Inflammatory macrophage (primary cell): ENCODE measurements at regions not wholly inside any gene's neighbourhood (a gene's known extent, or its start where the extent isn't known, plus 50 kb on each side); places are given as distances from the start of the nearest gene placed in this dataset.
A peak's percentile ranks its signal among the peaks of the same experiment; 100 is the strongest.

Source experiments
- DNase-seq, 2 donors: peaks; one replicate each; pipeline ENCODE4 v3.0.0-alpha.2; 2020 to 2022

DNA sequence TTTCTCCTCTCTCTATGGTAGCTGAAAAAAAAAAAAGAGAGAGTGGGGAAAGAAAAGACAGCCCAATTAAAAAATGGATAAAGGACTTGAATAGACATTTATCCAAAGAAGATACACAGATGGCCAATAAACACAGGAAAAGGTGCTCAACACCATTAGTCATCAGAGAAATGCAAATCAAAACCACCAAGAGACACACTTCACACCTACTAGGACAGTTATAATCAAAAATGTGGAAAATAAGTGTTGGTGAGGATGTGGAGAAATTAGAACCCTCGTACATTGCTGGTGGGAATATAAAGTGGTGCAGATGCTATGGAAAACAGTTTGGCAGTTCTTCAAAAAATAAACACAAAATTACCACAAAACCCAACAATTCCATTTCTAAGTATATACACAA, 172.4 kb upstream of the GRIN2B start:
- DNase-seq = no peak

DNA sequence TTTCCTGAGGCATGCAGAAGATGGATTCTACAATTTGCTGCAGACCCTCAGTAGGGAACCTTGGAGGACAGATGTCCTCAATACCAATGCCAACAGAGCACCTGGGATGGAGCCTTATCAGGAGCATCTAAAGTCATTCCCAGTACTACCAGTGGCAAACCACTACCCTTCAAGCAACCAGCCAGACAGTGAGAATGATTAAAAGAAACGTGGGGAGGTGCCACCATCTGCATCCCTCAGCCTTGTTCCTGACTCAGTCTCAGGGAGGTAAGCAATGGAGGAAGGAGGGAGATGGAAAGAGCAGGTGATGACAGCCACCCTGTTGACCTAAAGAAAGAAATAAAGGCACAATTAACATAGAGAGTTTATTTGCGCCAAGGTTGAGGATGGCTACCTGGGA, 175.2 kb upstream of the GRIN2B start:
- DNase-seq = no peak

DNA sequence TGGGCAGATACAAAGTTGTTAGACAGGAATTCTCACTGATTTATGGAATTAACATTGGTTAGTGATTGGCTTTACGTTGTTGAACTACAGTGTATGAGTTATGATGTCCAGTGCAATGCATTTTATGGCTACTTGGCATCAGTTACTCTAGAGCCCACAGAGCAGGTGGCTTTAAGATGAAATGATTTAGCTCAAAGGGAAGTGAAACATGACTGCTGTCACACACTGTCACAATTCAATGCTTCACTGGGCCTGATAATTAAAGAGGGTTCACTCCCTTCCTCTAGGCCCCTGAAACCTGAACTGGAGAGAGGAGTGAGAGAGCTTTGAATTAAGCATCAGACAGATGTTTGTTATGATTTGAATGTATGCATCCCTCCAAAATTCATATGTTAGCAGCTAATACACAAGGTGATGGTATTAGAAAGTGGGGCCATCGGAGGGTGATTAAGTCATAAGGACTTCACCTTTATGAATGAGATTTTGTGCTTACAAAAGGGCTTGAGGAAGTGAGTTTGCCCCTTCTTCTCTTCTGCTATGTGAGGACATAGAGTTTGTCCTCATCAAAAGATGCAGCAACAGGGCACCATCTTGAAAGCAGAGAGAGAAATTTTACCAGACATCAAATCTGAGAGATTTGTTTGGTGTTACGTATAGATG, 175.8 kb upstream of the GRIN2B start:
- DNase-seq = no peak

DNA sequence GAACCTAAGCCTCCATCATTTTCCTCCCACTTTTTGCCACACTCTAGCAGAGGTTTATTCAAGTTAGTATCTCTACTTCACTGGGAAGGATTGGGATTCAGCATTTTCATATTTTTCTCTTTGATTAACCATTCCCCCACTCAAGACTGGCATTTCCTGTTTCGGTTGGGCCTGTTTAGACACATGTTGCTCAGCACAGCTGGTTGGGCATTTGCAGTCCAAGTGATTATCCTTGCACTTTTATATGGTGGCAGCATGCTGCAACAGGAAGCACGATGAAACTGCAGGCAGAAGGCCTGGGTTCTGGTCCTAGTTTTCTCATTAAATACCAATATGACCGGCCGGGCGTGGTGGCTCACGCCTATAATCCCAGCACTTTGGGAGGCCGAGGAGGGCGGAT, 182.9 kb upstream of the GRIN2B start:
- no peak for DNase-seq

DNA sequence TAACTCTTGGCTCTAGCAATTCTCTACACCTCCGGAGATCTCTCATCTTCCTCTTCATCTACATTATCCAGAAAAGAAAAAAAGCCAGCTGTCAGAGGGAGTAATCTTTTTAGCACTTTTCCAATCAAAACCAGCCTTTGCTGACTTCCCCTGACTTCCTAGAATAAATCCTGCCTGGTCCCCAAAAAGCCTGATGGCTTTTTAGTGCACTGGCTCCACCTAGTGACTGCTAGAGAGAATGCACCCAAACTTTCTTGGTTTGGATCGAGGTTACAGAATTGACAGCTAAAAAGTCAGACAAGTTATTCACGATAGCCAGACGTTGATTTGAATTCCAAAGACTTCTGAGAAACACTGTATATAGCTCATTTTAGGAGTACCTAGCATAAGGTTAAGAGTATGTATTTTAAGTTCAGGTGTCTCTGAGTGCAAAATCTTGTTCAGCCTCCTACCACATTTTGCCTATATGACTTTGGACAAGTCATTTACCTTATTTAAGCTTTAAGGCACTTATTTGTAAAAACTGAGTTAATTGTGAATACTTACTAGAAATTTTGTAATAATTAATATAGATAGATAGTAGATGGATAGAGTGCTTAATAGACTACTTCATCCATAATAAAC, 185.7 kb upstream of the GRIN2B start:
- peak; percentile 57 to 70 for DNase-seq

DNA sequence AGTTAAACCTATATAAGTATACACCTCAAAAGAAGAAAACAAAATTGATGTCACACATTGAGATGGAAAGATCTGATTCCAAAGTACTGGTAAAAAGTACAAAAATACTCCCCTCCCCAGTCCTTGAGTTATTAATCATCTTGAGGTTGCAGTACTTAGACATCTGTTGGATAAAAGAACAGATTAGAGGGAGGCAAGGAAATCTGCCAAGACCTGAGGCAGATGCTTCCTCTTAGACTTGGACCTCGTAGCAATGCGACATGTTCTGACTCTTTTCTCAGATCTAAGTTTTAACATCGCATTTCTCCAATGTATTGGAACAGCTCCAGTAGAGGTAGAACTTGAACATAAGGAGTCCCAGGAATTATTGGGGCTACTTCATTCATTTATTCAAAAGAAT, 187.9 kb upstream of the GRIN2B start:
- no peak for DNase-seq

DNA sequence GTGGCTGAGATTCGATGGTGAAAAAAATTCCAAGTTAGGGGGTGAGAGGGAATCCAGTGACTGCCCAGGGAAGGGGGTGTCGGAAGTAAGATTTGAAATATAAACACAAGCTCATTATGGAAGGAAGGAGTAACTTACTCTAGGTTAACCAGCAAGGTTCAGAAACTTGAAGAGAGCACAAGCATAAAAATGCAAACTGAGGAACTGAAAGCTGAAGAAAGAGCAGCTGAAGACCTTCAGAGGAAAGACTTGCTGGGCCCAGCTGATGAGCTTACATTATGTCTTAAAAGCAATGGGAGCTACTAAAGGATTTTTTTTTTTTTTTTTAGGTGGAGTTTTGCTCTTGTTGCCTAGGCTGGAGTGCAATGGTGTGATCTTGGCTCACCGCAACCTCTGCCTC, 189.7 kb upstream of the GRIN2B start:
- DNase-seq = no peak

DNA sequence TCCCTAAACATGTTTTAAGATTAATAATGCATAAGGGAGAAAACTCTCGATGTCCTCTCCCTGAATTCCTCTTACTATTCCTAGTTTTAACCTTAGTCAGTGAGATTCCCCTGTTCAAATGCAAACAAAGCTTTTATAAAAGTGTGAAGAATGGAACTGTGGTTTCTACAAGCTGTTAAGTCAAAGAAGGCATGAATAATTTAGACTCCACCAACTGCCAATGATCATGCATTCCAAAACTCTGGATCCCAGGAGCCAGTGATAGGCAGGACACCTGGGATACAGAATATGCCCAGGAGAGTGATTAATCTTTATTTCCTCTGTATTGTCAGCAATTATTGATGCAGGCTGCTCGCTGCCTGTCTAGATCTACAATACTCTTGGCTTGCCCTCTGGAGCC, 190.3 kb upstream of the ATF7IP start:
- no peak for DNase-seq

DNA sequence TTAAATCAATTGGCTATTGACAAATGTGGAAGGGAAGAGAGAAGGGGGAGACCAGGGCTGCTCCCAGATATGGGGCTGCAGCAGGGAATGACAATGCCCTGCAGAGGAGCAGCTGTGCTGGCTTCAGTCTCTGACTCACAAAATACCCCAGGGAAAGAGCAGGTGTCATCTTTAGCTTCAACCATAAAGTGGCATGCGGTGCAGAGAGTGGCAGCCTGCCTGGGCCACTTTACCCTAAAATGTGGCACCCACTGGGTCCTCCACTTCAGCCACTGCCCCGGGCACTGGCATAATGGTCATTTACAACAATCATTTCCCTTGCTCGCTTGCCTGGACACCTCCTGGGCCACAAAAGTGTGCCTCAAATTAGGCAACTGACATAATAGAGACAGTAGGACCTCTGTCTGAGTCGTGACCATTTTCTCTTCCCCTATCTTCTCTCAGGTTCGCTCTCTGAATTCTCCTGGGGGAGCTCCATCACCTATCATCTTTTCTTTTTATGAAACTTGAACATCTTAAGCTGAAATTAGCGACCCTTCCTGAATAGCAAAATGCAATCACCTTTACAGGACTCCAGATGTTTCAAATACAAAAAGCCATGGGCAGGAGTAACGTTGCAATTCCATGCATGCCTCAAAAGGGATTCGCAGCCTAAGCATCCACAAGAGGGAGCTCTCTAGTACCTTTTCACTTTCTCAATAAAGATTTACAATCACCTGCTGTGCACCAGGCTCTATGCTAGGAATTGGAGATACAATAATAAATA, 179.9 kb upstream of the ATF7IP start:
- DNase-seq = peak; percentile 35 to 39

DNA sequence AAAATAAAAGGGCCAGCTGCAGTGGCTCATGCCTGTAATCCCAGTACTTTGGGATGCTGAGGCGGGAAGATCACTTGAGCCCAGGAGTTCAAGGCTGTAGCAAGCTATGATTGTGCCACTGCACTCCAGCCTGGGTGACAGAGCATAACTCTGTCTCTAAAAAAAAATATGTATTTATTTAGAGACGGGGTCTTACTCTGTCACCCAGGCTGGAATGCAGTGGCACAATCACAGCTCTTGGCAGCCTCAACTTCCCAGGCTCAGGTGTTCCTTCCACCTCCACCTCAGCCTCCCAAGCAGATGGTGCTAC, 179.3 kb upstream of the ATF7IP start:
- DNase-seq = no peak

DNA sequence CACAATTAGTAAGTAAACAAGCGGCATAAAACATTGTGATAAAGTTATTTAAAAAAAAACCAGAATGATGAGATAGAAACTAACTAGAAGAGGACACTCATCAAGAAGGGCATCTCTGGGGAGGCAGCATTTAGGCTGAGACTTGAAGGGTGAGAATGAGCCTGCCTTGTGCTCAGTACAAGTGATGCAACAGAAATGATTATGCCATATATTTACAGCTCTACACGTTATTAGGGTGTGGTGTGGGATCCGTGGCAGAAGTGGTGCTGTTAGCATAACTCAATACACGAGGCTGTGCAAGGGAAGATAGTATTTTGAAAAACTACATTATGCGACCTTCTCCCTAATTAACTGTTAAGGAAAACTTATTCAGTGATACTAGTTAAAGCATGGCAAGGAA, 178.5 kb upstream of the ATF7IP start:
- peak in 1 of 2 donors; percentile 27 for DNase-seq

DNA sequence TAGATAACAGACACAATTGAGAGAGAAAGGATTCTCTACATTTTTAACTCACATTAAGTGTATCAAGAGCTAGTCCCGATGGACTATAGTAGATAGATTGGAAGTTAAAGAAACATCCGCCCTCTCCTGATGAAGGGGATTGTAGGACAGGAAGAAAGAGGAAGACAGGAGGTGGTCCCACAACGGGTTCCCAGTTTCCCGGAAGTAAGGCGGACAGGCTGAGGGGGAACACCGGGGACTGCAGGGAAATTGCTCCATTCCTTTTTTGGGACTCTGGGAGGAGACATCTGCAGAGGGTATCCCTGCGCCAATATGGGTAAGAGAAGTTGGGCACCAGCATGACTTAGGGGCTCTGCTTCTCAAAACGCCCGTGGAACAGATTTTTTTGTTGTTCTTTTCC, 177.5 kb upstream of the ATF7IP start:
- DNase-seq = no peak

DNA sequence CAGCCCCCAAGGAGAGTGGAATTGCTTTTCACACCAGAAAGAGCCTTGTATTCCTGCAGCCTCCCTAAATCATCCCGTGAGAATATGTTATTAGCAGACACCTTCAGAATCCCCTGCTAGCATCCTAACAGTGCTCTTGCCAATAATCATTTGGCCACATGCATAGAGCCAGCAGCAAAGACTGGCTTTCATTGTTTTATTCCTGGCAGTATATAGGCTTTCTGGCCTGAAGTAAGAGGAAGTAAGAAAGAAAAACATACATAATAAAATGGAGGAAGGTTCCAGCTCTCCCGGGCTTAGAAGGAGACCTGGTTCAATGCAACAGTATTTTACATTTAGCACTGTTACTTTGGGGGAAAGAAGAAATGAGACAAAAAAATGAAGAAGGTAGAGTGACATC, 176.7 kb upstream of the ATF7IP start:
- no peak for DNase-seq

DNA sequence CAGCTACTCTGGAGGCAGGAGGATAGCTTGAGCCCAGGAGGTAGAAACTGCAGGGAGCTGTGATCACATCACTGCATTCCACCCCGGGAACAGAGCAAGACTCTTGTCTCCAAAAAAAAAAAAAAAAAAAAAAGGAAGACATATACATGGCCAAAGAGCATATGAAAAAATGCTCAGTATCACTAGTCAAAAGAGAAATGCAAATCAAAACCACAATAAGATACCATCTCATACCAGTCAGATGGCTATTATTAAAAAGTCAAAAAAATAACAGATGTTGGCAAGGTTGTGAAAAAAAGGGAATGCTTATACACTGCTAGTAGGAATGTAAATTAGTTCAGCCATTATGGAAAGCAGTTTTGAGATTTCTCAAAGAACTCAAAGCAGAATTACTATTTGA, 174.8 kb upstream of the ATF7IP start:
- no peak for DNase-seq

DNA sequence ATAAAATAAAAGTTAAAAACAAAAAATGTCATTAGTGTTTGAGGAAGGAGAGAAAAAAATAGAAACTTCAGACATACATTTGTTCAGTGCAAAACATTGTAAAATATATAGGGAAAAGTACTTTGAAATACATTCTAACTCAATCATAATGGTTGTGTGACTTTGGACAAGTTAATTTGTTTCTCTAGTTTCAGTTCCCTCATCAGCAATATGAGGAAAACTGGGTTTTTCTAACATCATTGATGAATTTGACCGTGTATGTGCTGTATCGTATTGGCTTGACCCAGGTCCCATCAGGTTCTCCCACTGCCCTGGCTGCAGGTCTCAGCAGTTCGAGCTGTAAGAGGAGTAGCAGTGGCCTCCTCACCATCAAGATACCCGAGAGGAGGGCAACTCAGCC, 173.9 kb upstream of the ATF7IP start:
- no peak for DNase-seq

DNA sequence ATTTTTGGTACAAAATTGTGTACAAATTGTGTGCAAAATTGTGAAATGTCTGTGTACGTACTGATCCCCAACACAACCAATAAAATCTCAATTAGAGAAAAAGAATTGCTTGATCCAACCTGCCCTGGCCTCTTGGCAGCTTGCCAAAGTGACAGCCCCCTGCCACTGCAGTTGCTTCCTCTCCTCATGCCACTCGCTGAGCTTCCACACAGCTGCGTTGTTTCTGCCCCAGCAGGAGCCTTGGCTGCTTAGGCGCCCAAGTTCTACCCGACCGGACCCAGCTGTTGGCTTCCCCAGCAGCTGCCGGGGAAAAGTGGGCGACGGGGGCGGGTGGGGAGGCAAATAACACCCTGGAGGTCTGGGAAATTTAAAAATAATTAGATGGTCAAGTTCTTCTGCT, 171.8 kb upstream of the ATF7IP start:
- DNase-seq = no peak

DNA sequence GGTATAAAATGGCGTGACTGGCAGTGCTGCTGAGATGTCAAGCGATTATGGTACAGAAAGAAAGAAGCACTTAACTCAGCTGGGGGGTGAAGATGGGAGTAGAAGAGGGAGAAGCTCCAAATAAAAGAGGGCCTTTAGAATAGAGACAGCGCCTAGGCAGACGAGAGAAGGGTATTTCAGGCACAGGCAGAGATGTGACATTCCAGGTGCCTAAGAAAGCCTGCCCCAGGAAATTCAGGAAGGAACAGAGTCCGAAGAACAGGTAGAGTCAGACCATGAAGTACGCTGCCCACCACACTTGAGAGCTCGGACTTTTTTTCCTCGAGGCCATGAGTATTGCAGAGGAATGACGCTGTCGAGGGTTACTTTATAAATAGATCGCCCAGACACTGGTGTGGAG, 170.9 kb upstream of the ATF7IP start:
- no peak for DNase-seq

DNA sequence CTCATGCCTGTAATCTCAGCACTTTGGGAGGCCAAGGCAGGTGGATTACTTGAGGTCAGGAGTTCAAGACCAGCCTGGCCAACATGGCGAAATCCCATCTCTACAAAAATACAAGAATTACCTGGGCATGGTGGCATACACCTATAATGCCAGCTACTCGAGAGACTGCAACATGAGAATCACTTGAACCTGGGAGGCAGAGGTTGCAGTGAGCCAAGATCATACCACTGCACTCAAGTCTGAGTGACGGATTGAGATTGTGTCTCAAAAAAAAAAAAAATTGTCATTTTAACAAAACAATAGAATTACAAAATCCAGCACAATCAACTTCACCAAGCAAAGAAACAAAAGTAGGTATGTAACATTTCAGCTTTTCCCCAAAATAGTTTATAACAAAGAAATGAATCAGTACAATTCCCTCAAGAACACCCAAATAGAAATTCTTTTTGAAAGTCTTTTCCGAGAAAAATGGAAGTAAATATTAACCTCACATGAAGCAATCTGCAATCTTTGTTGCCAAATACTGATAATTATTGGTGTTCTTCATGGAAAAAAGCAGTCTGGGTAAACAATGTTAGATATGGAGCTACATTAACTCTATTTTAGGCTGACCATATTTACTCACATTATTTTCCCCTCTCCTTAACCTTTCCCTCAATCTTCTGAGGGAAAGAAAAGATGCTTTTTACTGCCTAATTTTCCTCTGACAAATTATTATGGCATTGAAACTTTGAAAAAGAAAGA, 165.9 kb upstream of the ATF7IP start:
- DNase-seq = no peak

DNA sequence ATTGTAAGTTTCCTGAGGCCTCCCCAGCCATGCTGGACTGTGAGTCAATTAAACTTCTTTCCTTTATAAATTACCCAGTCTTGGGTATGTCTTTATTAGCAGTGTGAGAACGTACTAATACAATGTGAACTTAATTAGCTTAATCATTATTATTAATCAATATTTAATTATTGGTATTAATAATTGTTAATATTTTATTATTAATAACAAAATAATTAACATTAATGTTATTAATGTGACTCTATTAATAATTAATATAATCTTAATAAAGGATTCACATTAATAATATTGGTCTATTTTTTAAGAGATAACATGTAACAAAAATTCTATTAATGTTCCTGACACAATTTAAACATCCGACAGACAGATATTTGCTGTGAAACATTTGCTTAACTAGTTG, 164.9 kb upstream of the ATF7IP start:
- DNase-seq = no peak

DNA sequence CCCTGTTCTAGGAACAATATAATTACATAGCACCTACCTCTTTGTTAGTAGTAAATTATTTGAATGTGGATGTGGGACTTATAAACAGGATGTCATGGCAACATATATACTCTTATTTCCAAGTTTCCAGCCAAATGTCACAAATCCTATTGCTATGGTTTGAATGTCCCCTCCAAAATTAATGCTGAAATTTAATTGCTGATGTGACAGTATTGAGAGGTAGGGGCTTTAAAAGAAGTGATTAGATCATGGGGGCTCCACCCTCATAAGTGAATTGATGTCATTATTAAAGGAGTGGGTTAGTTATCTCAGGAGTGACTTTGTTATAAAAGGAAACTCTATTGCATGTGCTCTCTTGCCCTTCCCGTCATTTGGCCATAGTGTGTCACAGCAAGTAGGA, 164.2 kb upstream of the ATF7IP start:
- DNase-seq = no peak

DNA sequence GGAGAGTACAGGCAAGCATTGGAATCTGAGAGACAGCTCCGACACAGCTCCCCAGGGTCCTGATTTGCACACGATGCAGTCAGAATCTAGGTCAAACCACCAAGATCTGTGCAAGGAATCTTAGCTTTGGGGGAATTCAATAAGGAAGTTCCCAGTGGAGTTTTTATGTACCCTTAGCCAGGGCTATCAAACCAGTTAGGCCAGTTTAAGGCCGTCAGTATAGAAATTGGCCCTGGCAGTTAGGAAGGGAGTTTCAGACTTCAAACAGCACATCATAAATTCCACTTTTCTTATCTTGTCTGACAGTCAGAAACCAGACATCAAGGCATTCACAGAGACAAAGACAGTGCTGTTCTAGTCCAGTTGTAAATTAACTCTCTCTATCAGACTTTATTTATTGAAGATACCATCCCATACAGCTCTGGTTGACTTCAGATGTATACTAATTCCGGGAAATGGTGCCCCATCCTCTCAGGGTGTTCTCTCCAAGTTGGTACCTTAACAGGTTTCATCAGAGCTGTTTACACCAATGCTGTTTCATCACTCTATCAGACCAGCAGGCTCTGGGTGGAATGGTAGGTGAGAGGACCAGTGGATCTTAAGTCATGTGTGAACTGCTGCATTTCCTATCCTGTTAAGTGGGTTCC, 157.5 kb upstream of the ATF7IP start:
- no peak for DNase-seq

DNA sequence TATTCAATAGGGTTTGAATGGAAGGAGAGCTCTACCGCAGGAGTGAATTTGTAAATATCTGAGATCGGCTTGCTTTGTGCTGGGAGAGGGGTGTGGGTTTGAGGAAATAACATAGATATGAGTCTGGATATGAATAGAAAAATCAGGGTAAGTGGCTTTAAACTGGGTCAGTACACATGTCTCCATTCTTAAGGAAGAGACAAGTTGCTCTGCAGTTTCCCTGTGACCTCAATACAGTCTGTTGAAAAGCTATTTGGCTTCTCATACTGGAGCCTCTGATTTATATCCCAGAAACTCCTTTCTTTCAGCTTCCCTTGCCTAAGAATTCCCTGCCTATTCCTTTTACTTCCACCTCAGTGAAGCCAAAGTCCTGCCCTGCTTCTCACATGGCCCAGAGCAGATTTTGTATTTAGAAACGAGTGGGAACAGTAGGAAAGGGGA, 153.5 kb upstream of the ATF7IP start:
- DNase-seq = no peak

DNA sequence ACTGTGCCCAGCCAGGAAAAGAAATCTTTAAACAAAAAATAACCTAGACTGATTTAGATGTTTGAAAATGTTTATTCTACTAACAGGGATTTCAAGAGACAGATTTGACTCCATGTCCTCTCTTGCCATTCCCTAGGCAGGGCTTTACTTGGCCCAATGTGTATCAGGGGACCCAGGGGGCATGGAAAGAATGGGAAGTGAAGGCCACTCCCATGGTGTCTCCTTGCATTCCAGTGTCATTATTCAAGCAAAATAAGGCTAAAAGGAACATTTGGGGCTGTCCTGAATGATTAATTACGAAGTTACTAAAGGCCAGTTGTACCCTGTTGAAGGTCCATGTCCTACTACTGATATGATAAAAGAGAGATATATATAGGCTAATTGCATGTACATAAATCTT, 151.9 kb upstream of the ATF7IP start:
- DNase-seq = no peak
